Endodermal cell (in vitro differentiated cells): ENCODE measurements at regions not wholly inside any gene's neighbourhood (a gene's known extent, or its start where the extent isn't known, plus 50 kb on each side); places are given as distances from the start of the nearest gene placed in this dataset.

Source experiments
- DNase-seq: peaks from one replicate; pipeline ENCODE4 v3.0.0-alpha.2; 2017
- H3K27ac ChIP-seq: 2 replicates; pipeline ENCODE4 v1.5.1; 2013; ENCODE audit warnings: mild to moderate bottlenecking, low read depth, low read length, moderate library complexity
- H3K27me3 ChIP-seq: 2 replicates; pipeline ENCODE4 v1.6.1; 2013; ENCODE audit warnings: mild to moderate bottlenecking, low read length, moderate library complexity; ENCODE audit not compliant: insufficient read depth, control insufficient read depth, poor library complexity, severe bottlenecking
- H3K36me3 ChIP-seq: 2 replicates; pipeline ENCODE4 v1.7.0; 2013; ENCODE audit warnings: mild to moderate bottlenecking, low read length, moderate library complexity; ENCODE audit not compliant: control insufficient read depth, insufficient read depth
- H3K4me1 ChIP-seq: one replicate; pipeline ENCODE4 v1.7.0; 2013; ENCODE audit warnings: low read length; ENCODE audit not compliant: control insufficient read depth, insufficient read depth
- H3K4me3 ChIP-seq: 2 replicates; pipeline ENCODE4 v1.5.1; 2013; ENCODE audit warnings: mild to moderate bottlenecking, low read length, moderate library complexity
- H3K9ac ChIP-seq: 2 replicates; pipeline ENCODE4 v1.6.1; 2013; ENCODE audit warnings: mild to moderate bottlenecking, low read length, moderate library complexity; ENCODE audit not compliant: poor library complexity, severe bottlenecking; ENCODE audit errors: extremely low read depth
- H3K9me3 ChIP-seq: 2 replicates; pipeline ENCODE4 v1.6.1; 2013; ENCODE audit warnings: mild to moderate bottlenecking, low read length, moderate library complexity; ENCODE audit not compliant: control insufficient read depth
- H3K27ac Mint-ChIP-seq: 2 replicates; pipeline ENCODE4 v1.8.0; 2020; ENCODE audit warnings: mixed read lengths
- H3K27me3 Mint-ChIP-seq: 2 replicates; pipeline ENCODE4 v1.8.0; 2021; ENCODE audit warnings: mild to moderate bottlenecking, mixed read lengths; ENCODE audit not compliant: insufficient read depth
- H3K36me3 Mint-ChIP-seq: 2 replicates; pipeline ENCODE4 v1.8.0; 2020; ENCODE audit warnings: low read depth, mixed read lengths
- H3K4me1 Mint-ChIP-seq: 2 replicates; pipeline ENCODE4 v1.8.0; 2020; ENCODE audit warnings: mixed read lengths
- H3K4me3 Mint-ChIP-seq: 2 replicates; pipeline ENCODE4 v1.8.0; 2020; ENCODE audit warnings: mild to moderate bottlenecking, moderate library complexity, mixed read lengths
- H3K9me3 Mint-ChIP-seq: 2 replicates; pipeline ENCODE4 v1.8.0; 2020; ENCODE audit warnings: mild to moderate bottlenecking, mixed read lengths
- CTCF ChIP-seq: fragments of 200-600 bp; sonication (generic); conservative IDR thresholded peaks from 2 replicates; pipeline ENCODE4 v1.5.0; 2021; ENCODE audit warnings: antibody characterized with exemption, mild to moderate bottlenecking
- WGBS, 2 experiments: methylation state at CpG; one replicate each; pipeline versions ENCODE4 v1.1.5 to v1.1.7; 2013; ENCODE audit warnings: missing lambda C conversion rate in 2 of 2, mixed read lengths in 1 of 2; ENCODE audit not compliant: insufficient coverage in 1 of 2, insufficient read length in 1 of 2; 5-methylcytosine and 5-hydroxymethylcytosine counted together

GRCh38 chr13:90968166-90968904 lies 379.2 kb upstream of the MIR17HG start:
- H3K27me3 Mint-ChIP-seq = no peaks in the 10 kb centered on the region
- H3K27me3 ChIP-seq = no peaks in the 10 kb centered on the region
- no peak overlapping the region for H3K27ac ChIP-seq
- no peaks in the 10 kb centered on the region for H3K9me3 ChIP-seq
- H3K4me3 Mint-ChIP-seq = no peak overlapping the region
- WGBS, 2 experiments = 57 to 73% methylated on average over 1 to 2 of the region's 2 CpGs
- peak; percentile 81 for DNase-seq
- H3K9ac ChIP-seq = no peak overlapping the region
- no peak overlapping the region for H3K27ac Mint-ChIP-seq
- no peaks in the 10 kb centered on the region for H3K4me1 ChIP-seq
- H3K4me1 Mint-ChIP-seq = peaks cover 3% of the 10 kb centered on the region
- H3K9me3 Mint-ChIP-seq = no peaks in the 10 kb centered on the region
- H3K36me3 ChIP-seq = no peaks in the 10 kb centered on the region
- no peak overlapping the region for H3K4me3 ChIP-seq
- peak; percentile 85 for TF ChIP-seq CTCF
- no peaks in the 10 kb centered on the region for H3K36me3 Mint-ChIP-seq

GRCh38 chr13:90974249-90974975 lies 373.1 kb upstream of the MIR17HG start:
- peaks cover 6% of the 10 kb centered on the region for H3K4me1 ChIP-seq
- no peaks in the 10 kb centered on the region for H3K9me3 Mint-ChIP-seq
- H3K27ac Mint-ChIP-seq = no peak overlapping the region
- H3K27me3 Mint-ChIP-seq = peaks cover 2% of the 10 kb centered on the region
- H3K27ac ChIP-seq = no peak overlapping the region
- H3K9me3 ChIP-seq = no peaks in the 10 kb centered on the region
- 0 to 22% methylated on average over 1 to 3 of the region's 3 CpGs for WGBS, 2 experiments
- H3K36me3 ChIP-seq = no peaks in the 10 kb centered on the region
- no peaks in the 10 kb centered on the region for H3K27me3 ChIP-seq
- TF ChIP-seq CTCF = no peak
- no peak overlapping the region for H3K4me3 Mint-ChIP-seq
- no peaks in the 10 kb centered on the region for H3K36me3 Mint-ChIP-seq
- no peak overlapping the region for H3K9ac ChIP-seq
- no peak for DNase-seq
- peaks cover 15% of the 10 kb centered on the region for H3K4me1 Mint-ChIP-seq
- H3K4me3 ChIP-seq = no peak overlapping the region

DNA sequence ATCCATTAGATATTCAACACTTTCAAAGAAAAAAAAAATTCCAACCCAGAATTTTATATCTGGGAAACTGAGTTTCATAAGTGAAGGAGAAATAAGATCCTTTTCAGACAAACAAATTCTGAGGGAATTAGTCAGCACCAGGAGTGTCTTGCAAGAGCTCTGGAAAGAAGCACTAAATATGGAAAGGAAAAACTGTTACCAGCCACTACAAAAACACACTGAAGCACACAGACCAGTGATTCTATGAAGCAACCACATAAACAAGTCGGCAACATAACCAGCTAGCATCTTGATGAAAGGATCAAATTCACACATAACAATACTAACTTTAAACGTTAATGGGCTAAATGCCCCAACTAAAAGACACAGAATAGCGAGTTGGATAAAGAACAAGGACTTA lies 368.4 kb upstream of the MIR17HG start:
- 88 to 100% methylated on average over 2 to 3 of the region's 3 CpGs for WGBS, 2 experiments
- H3K9me3 Mint-ChIP-seq = no peaks in the 10 kb centered on the region

More for the DNA sequence above, 368.4 kb upstream of the MIR17HG start:
- Histone ChIP-seq H3K27me3 (no peaks in the 10 kb centered on the region), H3K9me3 (no peaks in the 10 kb centered on the region), H3K4me1 (peaks cover 6% of the 10 kb centered on the region), H3K9ac (no peak overlapping the region), H3K4me3 (no peak overlapping the region), H3K36me3 (no peaks in the 10 kb centered on the region), H3K27ac (no peak overlapping the region)
- Mint-ChIP-seq H3K27me3 (peaks cover 2% of the 10 kb centered on the region), H3K27ac (no peak overlapping the region), H3K4me1 (peaks cover 13% of the 10 kb centered on the region), H3K4me3 (no peak overlapping the region), H3K36me3 (no peaks in the 10 kb centered on the region)
- TF ChIP-seq CTCF = no peak
- no peak for DNase-seq
